Peyer's patch (tissue), 4 donors: ENCODE measurements at regions not wholly inside any gene's neighbourhood (a gene's known extent, or its start where the extent isn't known, plus 50 kb on each side); places are given as distances from the start of the nearest gene placed in this dataset.

ENCODE experiments used
- CTCF ChIP-seq, 6 experiments: fragments of 450-650 bp in 4 of 6; fragments of 200-600 bp in 2 of 6; sonication (generic) in 1 of 6; IDR thresholded peaks; one replicate each; pipeline ENCODE4 v1.5.1; 2017 to 2019; ENCODE audit warnings: antibody characterized with exemption in 6 of 6, mild to moderate bottlenecking in 3 of 6, moderate library complexity in 1 of 6
- POLR2A ChIP-seq, 2 donors: fragments of 450-650 bp; IDR thresholded peaks; one replicate each; pipeline ENCODE4 v1.5.1; 2017; ENCODE audit warnings: antibody characterized with exemption in 2 of 2, mild to moderate bottlenecking in 2 of 2, moderate library complexity in 2 of 2

GRCh38 chr20:39421571-39422105 is 459.5 kb downstream of the DHX35 start:
- TF ChIP-seq CTCF (IDR thresholded peaks at IDR 0.05) (no peak), POLR2A (IDR thresholded peaks at IDR 0.05) (no peak)
